Endothelial cell (in vitro differentiated cells): ENCODE measurements at regions not wholly inside any gene's neighbourhood (a gene's known extent, or its start where the extent isn't known, plus 50 kb on each side); places are given as distances from the start of the nearest gene placed in this dataset.

ENCODE experiments used
- DNase-seq: peaks from one replicate; pipeline ENCODE4 v3.0.0; 2021; ENCODE audit warnings: low spot score
- H3K27ac Mint-ChIP-seq: one replicate; pipeline ENCODE4 v1.8.0; 2021; ENCODE audit warnings: mixed read lengths, inconsistent platforms; ENCODE audit not compliant: unreplicated experiment
- H3K27me3 Mint-ChIP-seq: one replicate; pipeline ENCODE4 v1.8.0; 2021; ENCODE audit warnings: mild to moderate bottlenecking, moderate library complexity, mixed read lengths, inconsistent platforms; ENCODE audit not compliant: unreplicated experiment
- H3K36me3 Mint-ChIP-seq: one replicate; pipeline ENCODE4 v1.8.0; 2021; ENCODE audit warnings: mild to moderate bottlenecking, low read depth, mixed read lengths, inconsistent platforms; ENCODE audit not compliant: unreplicated experiment
- H3K4me1 Mint-ChIP-seq: one replicate; pipeline ENCODE4 v1.8.0; 2021; ENCODE audit warnings: mild to moderate bottlenecking, mixed read lengths, inconsistent platforms; ENCODE audit not compliant: unreplicated experiment
- H3K4me3 Mint-ChIP-seq: one replicate; pipeline ENCODE4 v1.8.0; 2021; ENCODE audit warnings: mild to moderate bottlenecking, mixed read lengths, inconsistent platforms; ENCODE audit not compliant: unreplicated experiment
- H3K9me3 Mint-ChIP-seq: one replicate; pipeline ENCODE4 v1.8.0; 2021; ENCODE audit warnings: mixed read lengths, inconsistent platforms; ENCODE audit not compliant: unreplicated experiment
- CTCF ChIP-seq: fragments of 200-600 bp; sonication (generic); IDR thresholded peaks from one replicate; pipeline ENCODE4 v1.5.0; 2021; ENCODE audit warnings: antibody characterized with exemption; ENCODE audit not compliant: unreplicated experiment

DNA sequence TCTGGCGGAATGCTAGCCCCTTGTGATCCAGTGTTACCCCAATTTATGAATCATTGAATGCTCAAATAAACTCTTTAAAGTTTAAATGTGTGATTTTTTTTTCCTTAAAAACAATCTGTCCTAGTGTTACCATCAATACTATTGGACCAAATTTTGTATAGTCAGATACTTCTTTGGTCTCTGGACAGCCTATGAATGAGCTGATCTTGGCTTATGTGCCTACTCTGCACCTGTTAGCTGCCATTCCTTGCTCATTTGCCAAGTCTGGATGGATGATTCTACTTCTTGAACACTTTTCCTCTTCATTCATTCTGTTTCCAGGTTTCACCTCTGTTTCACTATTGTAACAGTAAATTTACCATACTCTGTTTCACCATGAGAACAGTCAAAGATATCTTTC lies 226.5 kb upstream of the ZBED5 start:
- Mint-ChIP-seq H3K27ac (no peak overlapping the region), H3K9me3 (no peaks in the 10 kb centered on the region)
- TF ChIP-seq CTCF: no peak

GRCh38 chr11:11083441-11083840 lies 225.6 kb upstream of the ZBED5 start:
- Mint-ChIP-seq H3K9me3 (no peaks in the 10 kb centered on the region), H3K36me3 (no peaks in the 10 kb centered on the region), H3K4me3 (no peak overlapping the region), H3K27me3 (no peaks in the 10 kb centered on the region), H3K4me1 (no peaks in the 10 kb centered on the region), H3K27ac (no peak overlapping the region)
- TF ChIP-seq CTCF: no peak
- no peak for DNase-seq

More for the DNA sequence above, 226.5 kb upstream of the ZBED5 start:
- Mint-ChIP-seq H3K4me3 (no peak overlapping the region), H3K4me1 (no peaks in the 10 kb centered on the region), H3K27me3 (no peaks in the 10 kb centered on the region), H3K36me3 (no peaks in the 10 kb centered on the region)
- no peak for DNase-seq

- no peak for TF ChIP-seq CTCF
- Mint-ChIP-seq H3K4me1 (no peaks in the 10 kb centered on the region), H3K36me3 (no peaks in the 10 kb centered on the region), H3K27me3 (no peaks in the 10 kb centered on the region), H3K27ac (no peak overlapping the region), H3K9me3 (no peaks in the 10 kb centered on the region), H3K4me3 (no peak overlapping the region)
- DNase-seq: no peak
Observed at GRCh38 chr11:11082646-11083045, 224.8 kb upstream of the ZBED5 start.

DNA sequence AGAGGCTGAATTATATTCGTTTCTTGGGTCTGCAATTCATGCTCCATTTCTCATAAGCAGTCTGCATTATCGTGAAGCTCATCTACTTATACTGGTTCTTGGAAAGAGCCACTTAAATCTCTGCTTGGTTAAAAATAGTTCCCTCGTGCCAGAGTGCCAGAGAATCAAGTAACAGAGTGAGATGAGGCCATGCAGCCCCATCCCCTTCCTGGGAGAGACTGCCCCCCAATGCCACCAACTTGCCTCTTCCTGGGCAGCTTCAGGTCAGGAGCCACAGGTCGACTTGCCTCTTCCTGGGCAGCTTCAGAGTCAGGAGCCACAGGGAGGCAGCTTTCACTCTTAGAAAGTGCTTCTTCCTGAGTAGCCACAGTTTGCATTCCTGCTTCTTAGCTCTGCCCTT lies 223.9 kb upstream of the ZBED5 start:
- TF ChIP-seq CTCF: no peak
- no peak for DNase-seq
- Mint-ChIP-seq H3K4me3 (no peak overlapping the region), H3K9me3 (no peaks in the 10 kb centered on the region), H3K36me3 (no peaks in the 10 kb centered on the region), H3K27me3 (no peaks in the 10 kb centered on the region), H3K27ac (no peak overlapping the region), H3K4me1 (no peaks in the 10 kb centered on the region)

GRCh38 chr11:11081288-11081687 lies 223.4 kb upstream of the ZBED5 start:
- no peaks in the 10 kb centered on the region for H3K36me3 Mint-ChIP-seq
- no peaks in the 10 kb centered on the region for H3K4me1 Mint-ChIP-seq
- no peak for DNase-seq
- H3K27ac Mint-ChIP-seq: no peak overlapping the region
- H3K27me3 Mint-ChIP-seq: no peaks in the 10 kb centered on the region
- no peaks in the 10 kb centered on the region for H3K9me3 Mint-ChIP-seq
- TF ChIP-seq CTCF: no peak
- H3K4me3 Mint-ChIP-seq: no peak overlapping the region
